ENCODE measurements at regions not wholly inside any gene's neighbourhood (a gene's known extent, or its start where the extent isn't known, plus 50 kb on each side); places are given as distances from the start of the nearest gene placed in this dataset.

GRCh38 chr4:125551967-125552366, 237.2 kb downstream of the FAT4 start:
- H3K27me3 ChIP-seq (replicated peaks in 1 of 7): no peaks in the 10 kb centered on the region
- no peak for DNase-seq
- peaks cover 0 to 17% (median 13%) of the 10 kb centered on the region in 8 donors for H3K9me3 ChIP-seq
- H3K36me3 ChIP-seq: no peaks in the 10 kb centered on the region
- intact Hi-C loops (cut with DNase I; ENCODE audit: low total_unique reads): no loop called here
- TF ChIP-seq CTCF (IDR thresholded peaks at IDR 0.05 in 8 of 11, conservative IDR thresholded peaks at IDR 0.05 in 3 of 11): no peak
- TF ChIP-seq POLR2A (IDR thresholded peaks at IDR 0.05): no peak
- TF ChIP-seq POLR2AphosphoS5 (IDR thresholded peaks at IDR 0.05): no peak
- no peak overlapping the region for H3K4me3 ChIP-seq
- H3K27ac ChIP-seq: no peak overlapping the region
- H3K4me1 ChIP-seq: no peaks in the 10 kb centered on the region
- 88 to 100% (median 95%) methylated on average over 1 of the region's 1 CpG for WGBS, 5 donors

GRCh38 chr4:125572601-125573000, 257.8 kb downstream of the FAT4 start:
- WGBS, 5 donors: 75 to 87% (median 83%) methylated on average over 2 to 3 of the region's 3 CpGs
- Histone ChIP-seq H3K27me3 (replicated peaks in 1 of 7) (no peaks in the 10 kb centered on the region), H3K4me3 (no peak overlapping the region), H3K4me1 (no peaks in the 10 kb centered on the region), H3K9me3 (no peaks in the 10 kb centered on the region), H3K36me3 (no peaks in the 10 kb centered on the region), H3K27ac (no peak overlapping the region)
- no peak for DNase-seq
- TF ChIP-seq POLR2A (IDR thresholded peaks at IDR 0.05): no peak
- no peak for TF ChIP-seq POLR2AphosphoS5 (IDR thresholded peaks at IDR 0.05)
- no peak for TF ChIP-seq CTCF (IDR thresholded peaks at IDR 0.05 in 8 of 11, conservative IDR thresholded peaks at IDR 0.05 in 3 of 11)
- intact Hi-C loops (cut with DNase I; ENCODE audit: low total_unique reads): no loop called here

DNA sequence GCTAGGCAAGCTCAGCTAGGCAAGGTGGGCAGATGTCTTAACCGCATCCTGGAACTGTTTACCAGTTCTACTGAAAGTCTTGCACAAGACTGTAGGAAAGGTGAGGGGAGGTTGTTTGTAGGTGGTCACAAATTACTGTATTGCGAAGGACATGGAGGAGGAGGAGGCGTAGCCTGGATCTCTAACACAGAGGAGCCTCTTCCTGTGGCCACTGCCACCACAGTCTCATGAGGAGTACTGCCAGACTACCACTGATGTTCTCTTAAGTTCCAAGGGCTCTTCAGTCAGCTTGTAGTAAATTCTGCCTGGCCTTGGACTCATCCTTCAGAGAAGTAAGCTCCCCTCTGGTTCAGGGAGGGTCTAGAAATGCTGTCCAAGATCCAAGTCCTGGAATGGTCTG, 258.6 kb downstream of the FAT4 start:
- Histone ChIP-seq H3K9me3 (no peaks in the 10 kb centered on the region), H3K27ac (no peak overlapping the region), H3K4me3 (no peak overlapping the region), H3K4me1 (no peaks in the 10 kb centered on the region), H3K27me3 (replicated peaks in 1 of 7) (no peaks in the 10 kb centered on the region), H3K36me3 (no peaks in the 10 kb centered on the region)
- no peak for TF ChIP-seq POLR2AphosphoS5 (IDR thresholded peaks at IDR 0.05)
- TF ChIP-seq POLR2A (IDR thresholded peaks at IDR 0.05): no peak
- no peak for TF ChIP-seq CTCF (IDR thresholded peaks at IDR 0.05 in 8 of 11, conservative IDR thresholded peaks at IDR 0.05 in 3 of 11)
- 93 to 97% (median 96%) methylated on average over 3 of the region's 3 CpGs for WGBS, 5 donors
- intact Hi-C loops (cut with DNase I; ENCODE audit: low total_unique reads): no loop called here
- no peak for DNase-seq

- Histone ChIP-seq H3K4me3 (no peak overlapping the region), H3K27ac (no peak overlapping the region), H3K4me1 (no peaks in the 10 kb centered on the region), H3K27me3 (replicated peaks in 1 of 7) (no peaks in the 10 kb centered on the region), H3K9me3 (no peaks in the 10 kb centered on the region), H3K36me3 (no peaks in the 10 kb centered on the region)
- no peak for TF ChIP-seq POLR2A (IDR thresholded peaks at IDR 0.05)
- no peak for DNase-seq
- intact Hi-C loops (cut with DNase I; ENCODE audit: low total_unique reads): no loop called here
- WGBS, 5 donors: 71 to 91% (median 83%) methylated on average over 1 of the region's 1 CpG
Observed at GRCh38 chr4:125573786-125574185, 259.0 kb downstream of the FAT4 start.

GRCh38 chr4:125582302-125582701, 267.5 kb downstream of the FAT4 start:
- DNase-seq: no peak
- no peak for TF ChIP-seq POLR2AphosphoS5 (IDR thresholded peaks at IDR 0.05)
- no peak for TF ChIP-seq CTCF (IDR thresholded peaks at IDR 0.05 in 8 of 11, conservative IDR thresholded peaks at IDR 0.05 in 3 of 11)
- TF ChIP-seq POLR2A (IDR thresholded peaks at IDR 0.05): no peak
- Histone ChIP-seq H3K4me1 (no peaks in the 10 kb centered on the region), H3K4me3 (no peak overlapping the region), H3K9me3 (no peaks in the 10 kb centered on the region), H3K27me3 (replicated peaks in 1 of 7) (no peaks in the 10 kb centered on the region), H3K36me3 (no peaks in the 10 kb centered on the region), H3K27ac (no peak overlapping the region)
- WGBS, 5 donors: 77 to 86% (median 84%) methylated on average over 1 of the region's 1 CpG
- intact Hi-C loops (cut with DNase I; ENCODE audit: low total_unique reads): no loop called here

Data from spleen (tissue), 11 donors.